ENCODE measurements at regions not wholly inside any gene's neighbourhood (a gene's known extent, or its start where the extent isn't known, plus 50 kb on each side); places are given as distances from the start of the nearest gene placed in this dataset.
"Not testable (repeated sequence)": the region's sequence is repeated elsewhere in the genome, so short reads cannot be mapped to it uniquely, and the experiment has no call there.

- H2AFZ ChIP-seq (ENCODE audit: low read length); H3K36me3 ChIP-seq (replicated peaks in 1 of 2; ENCODE audit: control insufficient read depth in 1 of 2, insufficient read depth in 2 of 2, low read length in 2 of 2); CTCF ChIA-PET (ENCODE audit: low intra/inter-chr PET ratio, low total read pairs); H3K27me3 ChIP-seq (ENCODE audit: control insufficient read depth in 1 of 2, insufficient read depth in 2 of 2, low read length in 2 of 2); H3K27ac ChIP-seq (ENCODE audit: extremely low read length, insufficient read depth, low read length); in situ Hi-C loops (cut with HindIII; ENCODE audit: extremely low pct_ligation_motif_present, low pct_unique_long_range_greater_than_20kb); H3K4me2 ChIP-seq (ENCODE audit: low read depth, low read length); BruUV-seq (replicated peaks); FAIRE-seq; H3K4me3 ChIP-seq (replicated peaks in 1 of 3; ENCODE audit: insufficient read depth in 1 of 3, low read depth in 2 of 3, low read length in 3 of 3); intact Hi-C loops (cut with micrococcal nuclease; ENCODE audit: unreplicated experiment); H3K9ac ChIP-seq (ENCODE audit: insufficient read depth, low read depth, low read length); H4K20me1 ChIP-seq (ENCODE audit: insufficient read depth, low read length); H3K79me2 ChIP-seq (ENCODE audit: insufficient read depth, low read length); TF ChIP-seq SOX13, SOX6 (IDR thresholded peaks at IDR 0.05): not testable (repeated sequence)
- WGBS (ENCODE audit: low lambda C conversion rate): 65% methylated on average over 3 of the region's 4 CpGs
- peaks cover 54% of the 10 kb centered on the region for H3K4me1 ChIP-seq (ENCODE audit: insufficient read depth, low read length)
- H3K9me3 ChIP-seq (ENCODE audit: low read length): peaks cover 19% of the 10 kb centered on the region
- peak; percentile 15; the same call in 1 of the 3 replicates for ATAC-seq
- peak; percentile 37 for DNase-seq (ENCODE audit: low spot score)
- POLR2A ChIA-PET: interaction anchor here (0.7 to 1.4 kb wide), 4 partner anchors 10 to 20 kb away, joined by 3 to 5 read pairs (median 3); no protein-coding TSS in a partner anchor
- 0 out of 2 replicates have a peak, but pooled peaks have one; percentile 14 for TF ChIP-seq PATZ1 (CRISPR knock-in tag; IDR thresholded peaks at IDR 0.05)
- TF ChIP-seq FOSL1 (CRISPR knock-in tag; IDR thresholded peaks at IDR 0.05; ENCODE audit: borderline replicate concordance): peak; percentile 58; the same call in 1 of the 2 replicates
- peak in 1 of 2 experiments; percentile 70; a peak in 2 of 4 replicates for TF ChIP-seq EP300 (IDR thresholded peaks at IDR 0.05; ENCODE audit: low read depth in 2 of 2, low read length in 2 of 2)
- TF ChIP-seq EP300 (CRISPR knock-in tag; IDR thresholded peaks at IDR 0.05; ENCODE audit: borderline replicate concordance): peak; percentile 38; the same call in 1 of the 2 replicates
- 0 out of 2 replicates have a peak, but pooled peaks have one; percentile 28 for TF ChIP-seq HDAC1 (CRISPR knock-in tag; IDR thresholded peaks at IDR 0.05)
- peak in 1 of 2 experiments; percentile 48; a peak in 1 of 4 replicates for TF ChIP-seq SOX13 (CRISPR knock-in tag; conservative IDR thresholded peaks at IDR 0.05 in 1 of 2, IDR thresholded peaks at IDR 0.05 in 1 of 2)
- TF ChIP-seq AHDC1 (CRISPR knock-in tag; IDR thresholded peaks at IDR 0.05; ENCODE audit: borderline replicate concordance): peak; percentile 57; the same call in 1 of the 2 replicates
- TF ChIP-seq SOX6 (CRISPR knock-in tag; IDR thresholded peaks at IDR 0.05): peak; percentile 55
- TF ChIP-seq FOXK1 (CRISPR knock-in tag; IDR thresholded peaks at IDR 0.05; ENCODE audit: borderline replicate concordance, low read depth): peak; percentile 41; the same call in 1 of the 2 replicates
- 0 out of 2 replicates have a peak, but pooled peaks have one; percentile 19 for TF ChIP-seq RARA (CRISPR knock-in tag; IDR thresholded peaks at IDR 0.05)
- 0 out of 2 replicates have a peak, but pooled peaks have one; percentile 9 for TF ChIP-seq NCOA2 (CRISPR knock-in tag; IDR thresholded peaks at IDR 0.05)
- TF ChIP-seq FOXK2 (IDR thresholded peaks at IDR 0.05): peak; percentile 54; the same call in 1 of the 2 replicates
- peak; percentile 78 for TF ChIP-seq TFAP4 (IDR thresholded peaks at IDR 0.05; ENCODE audit: borderline replicate concordance, low read depth)
- TF ChIP-seq CBX5 (CRISPR knock-in tag; IDR thresholded peaks at IDR 0.05; ENCODE audit: borderline replicate concordance): 0 out of 2 replicates have a peak, but pooled peaks have one; percentile 2
Measured at GRCh38 chr12:9354009-9354754, 146.0 kb upstream of the PZP start.
